ENCODE measurements at regions not wholly inside any gene's neighbourhood (a gene's known extent, or its start where the extent isn't known, plus 50 kb on each side); places are given as distances from the start of the nearest gene placed in this dataset.
"Not testable (repeated sequence)": the region's sequence is repeated elsewhere in the genome, so short reads cannot be mapped to it uniquely, and the experiment has no call there.

GRCh38 chr3:90054311-90054710 is 946.9 kb downstream of the EPHA3 start:
- DNase-seq (ENCODE audit: insufficient read length, low spot score): no peak
- FAIRE-seq: no peak

- no peak for FAIRE-seq
- no peak for DNase-seq (ENCODE audit: insufficient read length, low spot score)
Measured at GRCh38 chr3:90055666-90056065, 948.2 kb downstream of the EPHA3 start.

GRCh38 chr3:90056281-90057032 is 949.0 kb downstream of the EPHA3 start:
- FAIRE-seq: no peak
- DNase-seq (ENCODE audit: insufficient read length, low spot score): no peak

- DNase-seq (ENCODE audit: insufficient read length, low spot score) (no peak), FAIRE-seq (no peak)
Measured at GRCh38 chr3:90062016-90062415, 954.6 kb downstream of the EPHA3 start.

- DNase-seq (ENCODE audit: insufficient read length, low spot score) (no peak), FAIRE-seq (no peak)
Measured at GRCh38 chr3:90062631-90063200, 955.3 kb downstream of the EPHA3 start.

GRCh38 chr3:90068783-90069182 is 961.4 kb downstream of the EPHA3 start:
- FAIRE-seq (no peak), DNase-seq (ENCODE audit: insufficient read length, low spot score) (no peak)

GRCh38 chr3:90069748-90070147 is 962.3 kb downstream of the EPHA3 start:
- DNase-seq (ENCODE audit: insufficient read length, low spot score) (no peak), FAIRE-seq (no peak)

GRCh38 chr3:90076136-90076535 is 968.7 kb downstream of the EPHA3 start:
- no peak for DNase-seq (ENCODE audit: insufficient read length, low spot score)
- no peak for FAIRE-seq

- no peak for FAIRE-seq
- DNase-seq (ENCODE audit: insufficient read length, low spot score): no peak
Measured at GRCh38 chr3:90080988-90081387, 973.6 kb downstream of the EPHA3 start.

GRCh38 chr3:90086297-90086696 is 978.9 kb downstream of the EPHA3 start:
- DNase-seq (ENCODE audit: insufficient read length, low spot score); FAIRE-seq: not testable (repeated sequence)

- DNase-seq (ENCODE audit: insufficient read length, low spot score) (no peak), FAIRE-seq (no peak)
Measured at GRCh38 chr3:90087703-90088102, 980.3 kb downstream of the EPHA3 start.

- no peak for DNase-seq (ENCODE audit: insufficient read length, low spot score)
- FAIRE-seq: no peak
Measured at GRCh38 chr3:90091549-90091948, 984.1 kb downstream of the EPHA3 start.

GRCh38 chr3:90092994-90093393 is 985.6 kb downstream of the EPHA3 start:
- FAIRE-seq (no peak), DNase-seq (ENCODE audit: insufficient read length, low spot score) (no peak)

GRCh38 chr3:90095811-90096210 is 988.4 kb downstream of the EPHA3 start:
- DNase-seq (ENCODE audit: insufficient read length, low spot score) (no peak), FAIRE-seq (no peak)

- FAIRE-seq (no peak), DNase-seq (ENCODE audit: insufficient read length, low spot score) (no peak)
Measured at GRCh38 chr3:90099493-90099892, 992.1 kb downstream of the EPHA3 start.

- DNase-seq (ENCODE audit: insufficient read length, low spot score): no peak
Measured at GRCh38 chr3:90102146-90102545, 994.7 kb downstream of the EPHA3 start.

GRCh38 chr3:90121326-90121725 is 1013.9 kb downstream of the EPHA3 start:
- DNase-seq (ENCODE audit: insufficient read length, low spot score) (no peak), FAIRE-seq (no peak)

More at GRCh38 chr3:90102146-90102545, 994.7 kb downstream of the EPHA3 start:
- no peak for FAIRE-seq

GRCh38 chr3:90128391-90128790 is 1021.0 kb downstream of the EPHA3 start:
- FAIRE-seq (no peak), DNase-seq (ENCODE audit: insufficient read length, low spot score) (no peak)

- FAIRE-seq (no peak), DNase-seq (ENCODE audit: insufficient read length, low spot score) (no peak)
Measured at GRCh38 chr3:90129730-90130129, 1022.3 kb downstream of the EPHA3 start.

- DNase-seq (ENCODE audit: insufficient read length, low spot score) (no peak), FAIRE-seq (no peak)
Measured at GRCh38 chr3:90132197-90132596, 1024.8 kb downstream of the EPHA3 start.

GRCh38 chr3:90134090-90134489 is 1026.7 kb downstream of the EPHA3 start:
- DNase-seq (ENCODE audit: insufficient read length, low spot score) (no peak), FAIRE-seq (no peak)

- DNase-seq (ENCODE audit: insufficient read length, low spot score): no peak
- FAIRE-seq: no peak
Measured at GRCh38 chr3:90136456-90137191, 1029.2 kb downstream of the EPHA3 start.

Measured in GM19239 (cell line).